ENCODE measurements at regions not wholly inside any gene's neighbourhood (a gene's known extent, or its start where the extent isn't known, plus 50 kb on each side); places are given as distances from the start of the nearest gene placed in this dataset.

GRCh38 chr2:117169036-117169765 is 645.3 kb upstream of the DDX18 start:
- TF ChIP-seq, protein P1, sequence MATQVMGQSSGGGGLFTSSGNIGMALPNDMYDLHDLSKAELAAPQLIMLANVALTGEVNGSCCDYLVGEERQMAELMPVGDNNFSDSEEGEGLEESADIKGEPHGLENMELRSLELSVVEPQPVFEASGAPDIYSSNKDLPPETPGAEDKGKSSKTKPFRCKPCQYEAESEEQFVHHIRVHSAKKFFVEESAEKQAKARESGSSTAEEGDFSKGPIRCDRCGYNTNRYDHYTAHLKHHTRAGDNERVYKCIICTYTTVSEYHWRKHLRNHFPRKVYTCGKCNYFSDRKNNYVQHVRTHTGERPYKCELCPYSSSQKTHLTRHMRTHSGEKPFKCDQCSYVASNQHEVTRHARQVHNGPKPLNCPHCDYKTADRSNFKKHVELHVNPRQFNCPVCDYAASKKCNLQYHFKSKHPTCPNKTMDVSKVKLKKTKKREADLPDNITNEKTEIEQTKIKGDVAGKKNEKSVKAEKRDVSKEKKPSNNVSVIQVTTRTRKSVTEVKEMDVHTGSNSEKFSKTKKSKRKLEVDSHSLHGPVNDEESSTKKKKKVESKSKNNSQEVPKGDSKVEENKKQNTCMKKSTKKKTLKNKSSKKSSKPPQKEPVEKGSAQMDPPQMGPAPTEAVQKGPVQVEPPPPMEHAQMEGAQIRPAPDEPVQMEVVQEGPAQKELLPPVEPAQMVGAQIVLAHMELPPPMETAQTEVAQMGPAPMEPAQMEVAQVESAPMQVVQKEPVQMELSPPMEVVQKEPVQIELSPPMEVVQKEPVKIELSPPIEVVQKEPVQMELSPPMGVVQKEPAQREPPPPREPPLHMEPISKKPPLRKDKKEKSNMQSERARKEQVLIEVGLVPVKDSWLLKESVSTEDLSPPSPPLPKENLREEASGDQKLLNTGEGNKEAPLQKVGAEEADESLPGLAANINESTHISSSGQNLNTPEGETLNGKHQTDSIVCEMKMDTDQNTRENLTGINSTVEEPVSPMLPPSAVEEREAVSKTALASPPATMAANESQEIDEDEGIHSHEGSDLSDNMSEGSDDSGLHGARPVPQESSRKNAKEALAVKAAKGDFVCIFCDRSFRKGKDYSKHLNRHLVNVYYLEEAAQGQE (IDR thresholded peaks at IDR 0.05; ENCODE audit: insufficient read depth in 1 of 2, low read depth in 2 of 2, low read length in 2 of 2) = no peak
- TF ChIP-seq POLR2AphosphoS5 (IDR thresholded peaks at IDR 0.05; ENCODE audit: low read depth, low read length) (no peak), TAF1 (IDR thresholded peaks at IDR 0.05; ENCODE audit: borderline replicate concordance, insufficient read depth, low read length) (no peak), SIN3A (IDR thresholded peaks at IDR 0.05; ENCODE audit: borderline replicate concordance, insufficient read depth, low read length) (no peak)

All from PFSK-1 (cell line).